NCI-H1417 treated with DMSO at 0.1 percent for 48 hours (cell line): ENCODE measurements at regions not wholly inside any gene's neighbourhood (a gene's known extent, or its start where the extent isn't known, plus 50 kb on each side); places are given as distances from the start of the nearest gene placed in this dataset.

Experiments used
- DNase-seq: peaks from one replicate; lab custom pipeline; 2025; lab: John Stamatoyannopoulos, UW

DNA sequence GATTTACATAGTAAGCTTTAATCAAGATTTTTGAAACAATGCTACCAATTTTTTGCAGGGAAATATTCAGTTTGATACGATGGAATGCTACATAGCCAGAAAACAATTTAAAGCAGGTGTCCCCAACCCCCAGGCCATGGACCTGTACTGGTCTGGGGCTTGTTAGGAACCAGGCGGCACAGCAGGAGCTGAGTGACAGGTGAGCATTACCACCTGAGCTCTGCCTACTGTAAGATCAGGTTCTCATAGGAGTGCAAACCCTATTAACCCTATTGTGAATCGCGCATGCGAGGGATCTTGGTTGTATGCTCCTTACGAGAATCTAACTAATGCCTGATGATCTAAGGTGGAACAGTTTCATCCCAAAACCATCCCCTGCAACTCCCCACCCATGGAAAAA is 322.6 kb upstream of the NECTIN3 start:
- no peak for DNase-seq

GRCh38 chr3:110750201-110750600 is 321.4 kb upstream of the NECTIN3 start:
- DNase-seq = no peak

- DNase-seq = no peak
These were observed 319.3 kb upstream of the NECTIN3 start for GRCh38 chr3:110752307-110752706.

- no peak for DNase-seq
These were observed 318.1 kb upstream of the NECTIN3 start for GRCh38 chr3:110753516-110753915.

- no peak for DNase-seq
These were observed 317.3 kb upstream of the NECTIN3 start for GRCh38 chr3:110754212-110754916.

DNA sequence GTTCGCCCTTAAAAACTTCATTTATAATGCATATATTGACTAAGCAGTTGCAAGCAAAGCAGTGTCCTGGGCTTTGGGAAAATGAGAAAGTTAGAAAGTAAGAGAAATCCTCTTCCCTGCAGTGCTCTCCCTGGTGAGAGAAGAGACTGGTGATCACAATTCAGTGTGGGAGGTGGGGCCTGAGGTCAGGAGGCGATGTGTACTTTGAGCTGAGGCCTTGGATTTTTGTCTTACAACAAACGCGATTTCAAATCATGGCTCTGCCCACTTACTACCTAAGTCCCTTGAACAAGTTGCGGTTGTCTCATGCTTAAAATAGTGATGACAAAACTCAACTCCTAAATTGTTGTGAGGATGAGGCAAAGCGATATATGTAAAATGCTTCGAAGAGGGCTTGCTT is 316.3 kb upstream of the NECTIN3 start:
- no peak for DNase-seq

GRCh38 chr3:110756705-110757104 is 314.9 kb upstream of the NECTIN3 start:
- DNase-seq = no peak

GRCh38 chr3:110758208-110758607 is 313.4 kb upstream of the NECTIN3 start:
- no peak for DNase-seq

- no peak for DNase-seq
These were observed 304.5 kb upstream of the NECTIN3 start for GRCh38 chr3:110767156-110767555.

- DNase-seq = no peak
These were observed 303.8 kb upstream of the NECTIN3 start for GRCh38 chr3:110767838-110768237.

DNA sequence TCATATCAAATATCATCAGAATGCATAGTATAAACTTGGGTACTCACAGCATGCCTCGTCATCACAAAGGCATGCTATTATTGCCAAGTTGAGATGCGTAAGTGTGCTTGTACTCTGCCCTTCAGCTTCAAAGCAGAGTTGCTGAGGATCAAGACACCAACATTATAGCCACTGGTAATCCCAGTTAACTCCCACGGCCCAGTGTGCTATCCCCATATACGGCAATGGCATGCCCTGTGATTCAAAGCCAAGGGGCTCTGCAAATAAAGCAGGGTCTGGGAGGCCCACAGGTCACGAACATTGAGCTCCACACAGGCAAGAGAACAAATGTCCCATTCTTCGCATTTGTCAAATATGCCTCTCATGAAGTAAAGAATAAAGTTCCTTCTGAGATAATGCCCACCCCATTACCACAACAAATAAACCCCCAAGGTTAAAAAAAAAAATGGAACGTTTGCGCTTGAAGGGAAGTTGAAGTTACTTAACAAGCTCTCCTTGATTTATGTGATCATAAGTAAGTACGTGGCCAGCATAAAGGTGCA is 298.1 kb upstream of the NECTIN3 start:
- DNase-seq = no peak

GRCh38 chr3:110774496-110775265 is 296.9 kb upstream of the NECTIN3 start:
- DNase-seq = no peak

DNA sequence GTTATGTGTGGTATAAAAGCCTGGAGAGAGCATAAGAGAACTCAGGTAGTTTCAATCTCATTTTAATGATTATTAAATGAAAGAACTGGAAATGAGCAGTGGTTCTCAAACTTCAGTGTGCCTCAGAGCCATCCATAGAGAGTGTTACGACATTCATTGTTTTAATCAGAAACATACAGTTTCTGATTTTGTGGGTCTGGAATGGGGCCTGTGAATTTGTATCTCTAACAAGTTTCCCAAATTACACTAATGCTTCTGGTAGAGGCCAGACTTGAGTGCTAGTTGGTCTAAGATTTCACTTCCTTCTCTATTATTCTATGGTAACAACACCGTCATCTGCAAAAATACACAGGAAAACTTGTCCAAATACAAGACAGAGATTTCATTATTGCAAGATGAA is 292.0 kb upstream of the NECTIN3 start:
- no peak for DNase-seq

DNA sequence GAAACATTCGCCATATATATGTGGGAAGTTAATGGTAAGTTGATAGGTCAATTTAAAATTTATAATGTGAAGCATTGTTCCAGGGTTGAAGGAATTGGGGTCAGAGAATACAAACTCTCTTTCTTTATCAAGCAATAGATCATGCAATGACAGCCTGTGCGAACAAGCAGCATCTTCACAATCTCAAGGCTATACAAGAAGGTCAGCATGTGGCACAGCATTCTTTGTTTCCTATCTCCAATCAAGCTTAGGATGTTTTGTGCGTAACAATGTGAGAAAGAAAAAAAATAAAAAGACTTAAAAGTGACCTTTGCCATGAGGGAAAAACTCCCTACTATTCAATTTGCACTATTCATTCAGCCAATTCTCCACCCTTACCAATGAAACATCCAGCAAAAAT is 288.1 kb upstream of the NECTIN3 start:
- no peak for DNase-seq

DNA sequence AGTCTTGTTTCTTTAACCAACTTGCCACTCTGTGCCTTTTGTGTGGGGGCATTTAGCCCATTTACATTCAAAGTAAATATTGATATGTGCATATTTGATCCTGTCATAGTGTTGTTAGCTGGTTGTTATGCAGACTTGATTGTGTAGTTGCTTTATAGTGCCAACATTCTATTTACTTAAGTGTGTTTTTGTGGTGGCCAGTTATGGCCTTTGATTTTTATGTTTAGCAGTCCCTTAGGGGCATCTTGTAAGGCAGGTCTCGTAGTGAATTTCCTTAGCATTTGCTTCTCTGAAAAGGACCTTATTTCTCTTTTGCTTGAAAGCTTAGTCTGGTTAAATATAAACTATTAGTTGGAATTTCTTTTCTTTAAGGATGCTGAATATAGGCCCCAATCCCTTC is 282.8 kb upstream of the NECTIN3 start:
- DNase-seq = no peak

DNA sequence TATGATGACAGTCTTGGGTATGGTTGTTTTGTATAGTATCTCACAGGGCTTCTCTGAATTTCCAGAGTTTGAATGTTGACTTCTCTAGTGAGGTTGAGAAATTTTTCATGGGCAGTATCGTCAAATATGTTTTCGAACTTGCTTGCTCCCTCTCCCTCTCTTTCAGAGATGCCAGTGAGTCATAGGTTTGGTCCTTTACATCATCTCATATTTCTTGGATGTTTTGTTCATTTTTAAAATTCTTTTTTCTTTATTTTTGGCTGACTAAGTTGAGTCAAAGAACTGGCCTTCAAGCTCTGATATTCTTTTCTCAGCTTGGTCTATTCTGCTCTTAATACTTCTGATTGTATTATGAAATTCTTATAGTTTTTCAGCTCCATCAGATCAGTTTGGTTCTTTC is 282.3 kb upstream of the NECTIN3 start:
- no peak for DNase-seq

GRCh38 chr3:110790631-110791030 is 281.0 kb upstream of the NECTIN3 start:
- DNase-seq = no peak

DNA sequence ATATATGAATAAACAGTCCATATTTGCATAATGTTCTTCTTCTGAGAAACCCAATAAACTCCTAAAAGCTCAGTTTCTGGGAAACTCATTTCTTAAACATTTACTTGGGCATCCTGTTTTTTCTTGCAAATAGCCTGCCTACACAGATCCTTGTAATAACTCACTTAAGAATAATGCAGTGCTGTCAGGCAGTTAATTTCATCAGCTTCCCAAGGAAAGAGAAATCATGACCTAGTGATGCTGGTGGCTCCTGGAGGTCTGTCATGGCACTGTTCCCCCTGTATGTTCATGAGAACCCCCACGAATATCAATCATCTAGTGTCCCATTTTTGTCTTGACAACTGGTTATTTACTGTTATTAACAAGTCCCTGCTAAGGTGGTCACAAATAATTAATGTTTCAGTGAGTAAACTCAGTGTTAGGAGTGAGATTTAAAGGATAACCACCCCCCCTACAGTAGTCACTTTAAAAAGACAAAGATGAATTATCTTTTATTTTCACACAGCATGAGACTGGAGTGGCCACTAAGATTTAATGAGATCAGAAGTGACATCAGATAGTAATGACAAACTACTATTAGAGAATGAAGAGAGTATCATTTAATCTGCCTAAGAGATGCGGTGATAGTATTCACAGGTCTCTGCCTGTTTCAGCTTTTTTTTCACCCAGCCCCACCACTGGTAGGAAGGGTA is 279.5 kb upstream of the NECTIN3 start:
- DNase-seq = peak; percentile 55

GRCh38 chr3:110793611-110794010 is 278.0 kb upstream of the NECTIN3 start:
- DNase-seq = no peak

- no peak for DNase-seq
These were observed 276.5 kb upstream of the NECTIN3 start for GRCh38 chr3:110795163-110795562.

DNA sequence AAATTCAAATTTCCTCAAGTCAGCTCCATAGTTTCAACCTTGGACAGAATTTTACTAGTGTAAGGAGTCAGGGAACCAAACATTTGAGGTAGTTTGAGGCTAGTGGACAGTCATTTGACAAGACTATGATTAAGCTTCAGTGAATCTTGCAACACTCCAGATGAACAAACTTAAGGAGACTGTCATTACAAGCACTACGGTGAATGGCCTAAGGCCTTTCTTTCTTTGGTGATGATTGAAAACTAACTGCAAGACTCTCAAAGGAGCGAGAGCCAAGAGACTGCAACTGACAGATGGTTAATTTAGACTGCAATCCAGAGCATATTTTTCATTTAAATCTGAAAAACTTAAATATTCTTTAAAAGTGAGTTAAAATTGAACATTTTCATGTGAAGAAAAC is 272.3 kb upstream of the NECTIN3 start:
- DNase-seq = no peak

- DNase-seq = no peak
These were observed 266.8 kb upstream of the NECTIN3 start for GRCh38 chr3:110804856-110805255.

DNA sequence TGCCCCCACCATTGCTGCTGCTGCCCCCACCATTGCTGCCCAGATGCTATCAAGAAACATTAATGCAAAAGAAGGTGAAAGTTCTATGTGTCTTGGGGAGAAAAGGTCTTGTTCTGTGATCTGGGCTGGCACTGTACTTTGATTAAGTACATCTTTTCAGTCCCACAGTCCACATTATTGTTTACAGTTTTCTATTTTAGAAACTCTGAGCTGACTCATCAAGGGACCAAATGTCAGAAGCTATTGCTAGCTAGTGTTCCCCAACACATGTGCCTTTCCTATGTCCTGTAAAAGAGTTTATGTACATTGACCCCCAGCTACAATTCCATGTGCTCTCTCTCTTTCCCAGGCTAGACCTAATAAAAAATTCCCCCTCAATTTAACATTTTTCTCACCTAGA is 264.7 kb upstream of the NECTIN3 start:
- no peak for DNase-seq
